ENCODE measurements at regions not wholly inside any gene's neighbourhood (a gene's known extent, or its start where the extent isn't known, plus 50 kb on each side); places are given as distances from the start of the nearest gene placed in this dataset.

DNA sequence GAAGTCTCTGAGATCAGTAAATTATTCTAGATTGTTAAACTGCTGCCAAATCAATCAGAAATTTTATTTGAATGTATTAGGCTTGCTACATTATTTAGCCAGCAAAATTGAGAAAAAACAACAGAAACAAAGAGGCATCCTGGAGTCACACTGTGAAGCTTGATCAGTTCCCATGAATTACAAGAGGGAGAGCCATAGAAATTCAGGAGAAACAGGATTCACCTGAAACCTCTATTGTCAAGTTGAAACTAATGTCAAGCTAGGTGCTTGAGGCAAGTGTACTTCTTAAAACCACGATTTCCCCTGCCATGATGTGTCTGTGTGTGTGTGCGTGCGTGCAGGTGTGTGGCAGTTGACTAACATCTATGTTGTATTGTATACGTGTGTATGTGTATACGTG lies 439.1 kb upstream of the NOX3 start:
- Histone ChIP-seq H3K4me1 (no peaks in the 10 kb centered on the region), H3K4me3 (no peak overlapping the region), H3K27ac (no peak overlapping the region), H3K36me3 (no peaks in the 10 kb centered on the region), H3K9me3 (no peaks in the 10 kb centered on the region), H3K27me3 (no peaks in the 10 kb centered on the region)
- DNase-seq: no peak
- WGBS, 2 donors (ENCODE audit: low coverage in 1 of 2): 82 to 96% methylated on average over 5 of the region's 5 CpGs
- intact Hi-C loops (cut with DNase I; ENCODE audit: low total_unique reads) (no loop called here), in situ Hi-C loops (cut with MboI; ENCODE audit: low pct_ligation_motif_present in 1 of 4, low pct_unique_long_range_greater_than_20kb in 1 of 4, low sequenced_read_pairs in 3 of 4) (no loop called here)
- TF ChIP-seq, protein P1, sequence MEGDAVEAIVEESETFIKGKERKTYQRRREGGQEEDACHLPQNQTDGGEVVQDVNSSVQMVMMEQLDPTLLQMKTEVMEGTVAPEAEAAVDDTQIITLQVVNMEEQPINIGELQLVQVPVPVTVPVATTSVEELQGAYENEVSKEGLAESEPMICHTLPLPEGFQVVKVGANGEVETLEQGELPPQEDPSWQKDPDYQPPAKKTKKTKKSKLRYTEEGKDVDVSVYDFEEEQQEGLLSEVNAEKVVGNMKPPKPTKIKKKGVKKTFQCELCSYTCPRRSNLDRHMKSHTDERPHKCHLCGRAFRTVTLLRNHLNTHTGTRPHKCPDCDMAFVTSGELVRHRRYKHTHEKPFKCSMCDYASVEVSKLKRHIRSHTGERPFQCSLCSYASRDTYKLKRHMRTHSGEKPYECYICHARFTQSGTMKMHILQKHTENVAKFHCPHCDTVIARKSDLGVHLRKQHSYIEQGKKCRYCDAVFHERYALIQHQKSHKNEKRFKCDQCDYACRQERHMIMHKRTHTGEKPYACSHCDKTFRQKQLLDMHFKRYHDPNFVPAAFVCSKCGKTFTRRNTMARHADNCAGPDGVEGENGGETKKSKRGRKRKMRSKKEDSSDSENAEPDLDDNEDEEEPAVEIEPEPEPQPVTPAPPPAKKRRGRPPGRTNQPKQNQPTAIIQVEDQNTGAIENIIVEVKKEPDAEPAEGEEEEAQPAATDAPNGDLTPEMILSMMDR (IDR thresholded peaks at IDR 0.05): no peak
- TF ChIP-seq POLR2A (IDR thresholded peaks at IDR 0.05) (no peak), EP300 (IDR thresholded peaks at IDR 0.05; ENCODE audit: low read depth) (no peak), POLR2AphosphoS5 (IDR thresholded peaks at IDR 0.05) (no peak)

DNA sequence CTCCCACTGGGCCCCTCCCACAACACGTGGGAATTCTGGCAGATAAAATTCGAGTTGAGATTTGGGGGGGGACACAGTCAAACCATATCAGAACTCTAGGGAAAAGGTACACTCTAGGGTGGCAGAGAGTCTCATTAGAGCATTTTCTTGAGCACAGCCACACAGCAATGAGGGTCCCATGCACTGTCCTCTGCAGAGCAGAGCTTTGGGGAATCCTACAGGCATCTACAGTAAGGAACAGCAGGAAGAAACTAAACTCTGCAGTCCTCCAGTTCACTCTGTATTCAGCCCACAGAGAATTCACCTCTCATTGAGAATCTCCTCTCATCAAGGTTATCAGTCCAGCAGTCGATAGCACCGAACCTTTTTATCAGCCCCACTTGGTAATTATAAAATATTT lies 438.6 kb upstream of the NOX3 start:
- Histone ChIP-seq H3K27ac (no peak overlapping the region), H3K9me3 (no peaks in the 10 kb centered on the region), H3K4me3 (no peak overlapping the region), H3K36me3 (no peaks in the 10 kb centered on the region), H3K4me1 (no peaks in the 10 kb centered on the region), H3K27me3 (no peaks in the 10 kb centered on the region)
- no peak for DNase-seq
- WGBS, 2 donors (ENCODE audit: low coverage in 1 of 2): 78 to 84% methylated on average over 2 to 4 of the region's 4 CpGs
- in situ Hi-C loops (cut with MboI; ENCODE audit: low pct_ligation_motif_present in 1 of 4, low pct_unique_long_range_greater_than_20kb in 1 of 4, low sequenced_read_pairs in 3 of 4): no loop called here
- intact Hi-C loops (cut with DNase I; ENCODE audit: low total_unique reads): no loop called here
- no peak for TF ChIP-seq POLR2AphosphoS5 (IDR thresholded peaks at IDR 0.05)
- TF ChIP-seq, protein P1 (IDR thresholded peaks at IDR 0.05): no peak
- TF ChIP-seq POLR2A (IDR thresholded peaks at IDR 0.05): no peak
- no peak for TF ChIP-seq EP300 (IDR thresholded peaks at IDR 0.05; ENCODE audit: low read depth)

DNA sequence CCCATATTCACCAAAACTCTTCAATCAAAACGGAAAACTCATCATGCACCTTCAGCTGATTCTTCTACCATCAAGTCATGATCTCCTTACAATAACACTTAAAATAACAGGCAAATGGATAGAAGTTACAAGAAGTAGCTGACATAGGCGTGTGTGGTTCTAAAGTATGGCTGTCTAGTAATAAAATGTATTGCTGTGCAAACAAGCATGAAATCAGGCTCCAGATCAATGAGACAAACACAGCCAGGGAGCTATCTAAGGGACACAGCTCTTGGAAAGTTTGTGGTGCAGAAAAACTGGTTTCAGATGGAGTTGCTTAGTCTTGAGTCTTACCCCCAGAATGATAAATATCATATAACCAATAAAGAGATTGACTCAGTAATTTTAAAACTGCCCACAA lies 434.8 kb upstream of the NOX3 start:
- H3K4me3 ChIP-seq: no peak overlapping the region
- H3K36me3 ChIP-seq: no peaks in the 10 kb centered on the region
- TF ChIP-seq EP300 (IDR thresholded peaks at IDR 0.05; ENCODE audit: low read depth) (no peak), POLR2AphosphoS5 (IDR thresholded peaks at IDR 0.05) (no peak), POLR2A (IDR thresholded peaks at IDR 0.05) (no peak)
- TF ChIP-seq, protein P1 (IDR thresholded peaks at IDR 0.05): no peak
- in situ Hi-C loops (cut with MboI; ENCODE audit: low pct_ligation_motif_present in 1 of 4, low pct_unique_long_range_greater_than_20kb in 1 of 4, low sequenced_read_pairs in 3 of 4) (no loop called here), intact Hi-C loops (cut with DNase I; ENCODE audit: low total_unique reads) (no loop called here)
- H3K27ac ChIP-seq: no peak overlapping the region
- H3K9me3 ChIP-seq: no peaks in the 10 kb centered on the region
- 48 to 61% methylated on average over 2 of the region's 2 CpGs for WGBS, 2 donors (ENCODE audit: low coverage in 1 of 2)
- H3K4me1 ChIP-seq: no peaks in the 10 kb centered on the region
- DNase-seq: no peak
- H3K27me3 ChIP-seq: no peaks in the 10 kb centered on the region

DNA sequence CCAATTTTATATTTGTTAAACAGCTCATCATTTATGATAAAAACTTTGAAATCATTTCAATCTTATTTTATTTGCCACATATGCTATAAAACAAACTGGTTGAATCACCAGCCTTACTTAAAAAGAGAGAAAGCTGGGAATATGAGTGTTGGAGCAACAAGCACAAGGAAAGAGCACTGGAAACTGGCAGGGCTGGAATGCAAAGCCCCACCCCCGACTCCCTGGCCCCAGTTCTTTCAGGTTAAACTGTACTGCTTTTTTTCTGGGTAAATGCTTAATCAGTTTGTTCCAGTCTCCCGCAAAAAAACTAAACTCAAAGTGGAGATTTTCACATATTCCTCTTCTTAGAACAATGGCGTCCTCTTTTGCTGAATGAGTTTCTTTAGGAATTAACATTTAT lies 433.8 kb upstream of the NOX3 start:
- no peaks in the 10 kb centered on the region for H3K27me3 ChIP-seq
- 44 to 54% methylated on average over 3 of the region's 3 CpGs for WGBS, 2 donors (ENCODE audit: low coverage in 1 of 2)
- TF ChIP-seq POLR2AphosphoS5 (IDR thresholded peaks at IDR 0.05): no peak
- H3K27ac ChIP-seq: no peak overlapping the region
- in situ Hi-C loops (cut with MboI; ENCODE audit: low pct_ligation_motif_present in 1 of 4, low pct_unique_long_range_greater_than_20kb in 1 of 4, low sequenced_read_pairs in 3 of 4) (no loop called here), intact Hi-C loops (cut with DNase I; ENCODE audit: low total_unique reads) (no loop called here)
- no peaks in the 10 kb centered on the region for H3K9me3 ChIP-seq
- H3K4me3 ChIP-seq: no peak overlapping the region
- no peaks in the 10 kb centered on the region for H3K4me1 ChIP-seq
- DNase-seq: peak; percentile 11
- H3K36me3 ChIP-seq: no peaks in the 10 kb centered on the region

DNA sequence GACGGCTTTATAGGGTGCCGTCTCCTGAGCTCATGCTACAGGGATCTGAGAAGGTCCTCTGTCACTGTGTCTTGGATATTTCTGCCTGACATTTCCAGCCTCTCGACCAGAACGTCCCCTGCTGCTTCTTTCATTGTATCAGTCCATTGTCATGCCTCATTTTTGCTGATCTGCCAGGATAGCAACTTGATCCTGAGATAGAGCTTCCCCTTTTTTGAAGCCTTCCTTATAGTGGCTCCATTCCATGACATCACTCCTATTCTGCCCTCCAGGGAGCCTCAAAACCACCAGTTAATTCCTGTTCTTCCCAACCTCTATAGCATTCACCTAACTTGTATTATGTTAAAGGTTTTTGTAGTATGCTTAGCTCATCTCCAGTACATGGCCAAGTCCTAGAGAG lies 431.8 kb upstream of the NOX3 start:
- Histone ChIP-seq H3K36me3 (no peaks in the 10 kb centered on the region), H3K27ac (no peak overlapping the region), H3K4me1 (peaks cover 0 to 7% (median 3%) of the 10 kb centered on the region in 4 donors), H3K27me3 (no peaks in the 10 kb centered on the region), H3K4me3 (no peak overlapping the region), H3K9me3 (no peaks in the 10 kb centered on the region)
- DNase-seq: no peak
- intact Hi-C loops (cut with DNase I; ENCODE audit: low total_unique reads) (no loop called here), in situ Hi-C loops (cut with MboI; ENCODE audit: low pct_ligation_motif_present in 1 of 4, low pct_unique_long_range_greater_than_20kb in 1 of 4, low sequenced_read_pairs in 3 of 4) (no loop called here)
- 81 to 88% methylated on average over 4 of the region's 4 CpGs for WGBS, 2 donors (ENCODE audit: low coverage in 1 of 2)
- no peak for TF ChIP-seq POLR2AphosphoS5 (IDR thresholded peaks at IDR 0.05)
- TF ChIP-seq POLR2A (IDR thresholded peaks at IDR 0.05): no peak
- TF ChIP-seq, protein P1 (IDR thresholded peaks at IDR 0.05): no peak
- TF ChIP-seq EP300 (IDR thresholded peaks at IDR 0.05; ENCODE audit: low read depth): no peak
